ENCODE measurements at regions not wholly inside any gene's neighbourhood (a gene's known extent, or its start where the extent isn't known, plus 50 kb on each side); places are given as distances from the start of the nearest gene placed in this dataset.

DNA sequence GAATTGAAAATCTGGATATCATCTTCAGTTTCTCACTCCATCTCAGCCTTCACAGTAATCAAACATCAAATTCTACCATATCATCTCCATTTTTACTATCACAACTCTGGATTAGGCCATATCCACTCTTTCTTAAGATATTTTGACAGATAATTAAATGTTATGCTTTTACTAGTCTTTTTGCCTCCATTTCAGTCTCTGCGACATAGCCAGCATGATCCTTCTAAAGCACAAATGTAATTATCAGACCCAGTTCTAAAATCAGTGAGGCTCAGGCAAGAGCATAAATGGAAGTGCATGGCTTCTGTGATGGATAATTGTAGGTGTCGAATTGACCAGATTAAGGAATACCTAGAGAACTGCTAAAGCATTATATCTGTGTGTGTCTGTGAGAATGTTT lies 307.7 kb downstream of the PCDH20 start (continued):
- TF ChIP-seq, protein P1, sequence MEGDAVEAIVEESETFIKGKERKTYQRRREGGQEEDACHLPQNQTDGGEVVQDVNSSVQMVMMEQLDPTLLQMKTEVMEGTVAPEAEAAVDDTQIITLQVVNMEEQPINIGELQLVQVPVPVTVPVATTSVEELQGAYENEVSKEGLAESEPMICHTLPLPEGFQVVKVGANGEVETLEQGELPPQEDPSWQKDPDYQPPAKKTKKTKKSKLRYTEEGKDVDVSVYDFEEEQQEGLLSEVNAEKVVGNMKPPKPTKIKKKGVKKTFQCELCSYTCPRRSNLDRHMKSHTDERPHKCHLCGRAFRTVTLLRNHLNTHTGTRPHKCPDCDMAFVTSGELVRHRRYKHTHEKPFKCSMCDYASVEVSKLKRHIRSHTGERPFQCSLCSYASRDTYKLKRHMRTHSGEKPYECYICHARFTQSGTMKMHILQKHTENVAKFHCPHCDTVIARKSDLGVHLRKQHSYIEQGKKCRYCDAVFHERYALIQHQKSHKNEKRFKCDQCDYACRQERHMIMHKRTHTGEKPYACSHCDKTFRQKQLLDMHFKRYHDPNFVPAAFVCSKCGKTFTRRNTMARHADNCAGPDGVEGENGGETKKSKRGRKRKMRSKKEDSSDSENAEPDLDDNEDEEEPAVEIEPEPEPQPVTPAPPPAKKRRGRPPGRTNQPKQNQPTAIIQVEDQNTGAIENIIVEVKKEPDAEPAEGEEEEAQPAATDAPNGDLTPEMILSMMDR (IDR thresholded peaks at IDR 0.05; ENCODE audit: control extremely low read depth in 1 of 3, insufficient read depth in 1 of 3, low read depth in 1 of 3, low read length in 3 of 3) = no peak
